NCI-H1417 (cell line): ENCODE measurements at regions not wholly inside any gene's neighbourhood (a gene's known extent, or its start where the extent isn't known, plus 50 kb on each side); places are given as distances from the start of the nearest gene placed in this dataset.

Experiments
- DNase-seq, 3 experiments: peaks; one replicate each; lab custom pipeline; 2025; lab: John Stamatoyannopoulos, UW

- no peak for DNase-seq
Observed at GRCh38 chr1:193516755-193517388, 330.5 kb upstream of the B3GALT2 start.

GRCh38 chr1:193514397-193514796 is 328.0 kb upstream of the B3GALT2 start:
- DNase-seq, result no peak

GRCh38 chr1:193513032-193513431 is 326.6 kb upstream of the B3GALT2 start:
- no peak for DNase-seq

- no peak for DNase-seq
Observed at GRCh38 chr1:193504920-193505319, 318.5 kb upstream of the B3GALT2 start.

- DNase-seq, result no peak
Observed at GRCh38 chr1:193498088-193498655, 311.8 kb upstream of the B3GALT2 start.

- peak in 1 of 3 experiments; percentile 10 for DNase-seq
Observed at GRCh38 chr1:193494368-193494767, 308.0 kb upstream of the B3GALT2 start.

- no peak for DNase-seq
Observed at GRCh38 chr1:193489191-193489590, 302.8 kb upstream of the B3GALT2 start.

GRCh38 chr1:193487722-193488121 is 301.3 kb upstream of the B3GALT2 start:
- no peak for DNase-seq

GRCh38 chr1:193486671-193487229 is 300.3 kb upstream of the B3GALT2 start:
- no peak for DNase-seq

GRCh38 chr1:193480755-193481154 is 294.3 kb upstream of the B3GALT2 start:
- no peak for DNase-seq

GRCh38 chr1:193479187-193479586 is 292.8 kb upstream of the B3GALT2 start:
- DNase-seq, result no peak

- no peak for DNase-seq
Observed at GRCh38 chr1:193476748-193477147, 290.3 kb upstream of the B3GALT2 start.

- no peak for DNase-seq
Observed at GRCh38 chr1:193473932-193474331, 287.5 kb upstream of the B3GALT2 start.

GRCh38 chr1:193472838-193473398 is 286.5 kb upstream of the B3GALT2 start:
- no peak for DNase-seq

GRCh38 chr1:193472430-193472829 is 286.0 kb upstream of the B3GALT2 start:
- DNase-seq, result no peak

- no peak for DNase-seq
Observed at GRCh38 chr1:193471981-193472380, 285.6 kb upstream of the B3GALT2 start.

GRCh38 chr1:193463326-193463932 is 277.0 kb upstream of the B3GALT2 start:
- DNase-seq, result no peak

GRCh38 chr1:193462629-193463320 is 276.4 kb upstream of the B3GALT2 start:
- DNase-seq, result no peak

GRCh38 chr1:193458628-193459027 is 272.2 kb upstream of the B3GALT2 start:
- no peak for DNase-seq

GRCh38 chr1:193457676-193458075 is 271.3 kb upstream of the B3GALT2 start:
- DNase-seq, result peak in 2 of 3 experiments; percentile 61 to 93

GRCh38 chr1:193456811-193457280 is 270.4 kb upstream of the B3GALT2 start:
- no peak for DNase-seq

GRCh38 chr1:193451606-193452005 is 265.2 kb upstream of the B3GALT2 start:
- no peak for DNase-seq
